Inferior parietal cortex (tissue), 1 donor: ENCODE measurements at regions not wholly inside any gene's neighbourhood (a gene's known extent, or its start where the extent isn't known, plus 50 kb on each side); places are given as distances from the start of the nearest gene placed in this dataset.

Experiments used
- DNase-seq: peaks from one replicate; pipeline ENCODE4 v3.0.0-alpha.2; 2016; ENCODE audit errors: extremely low spot score

DNA sequence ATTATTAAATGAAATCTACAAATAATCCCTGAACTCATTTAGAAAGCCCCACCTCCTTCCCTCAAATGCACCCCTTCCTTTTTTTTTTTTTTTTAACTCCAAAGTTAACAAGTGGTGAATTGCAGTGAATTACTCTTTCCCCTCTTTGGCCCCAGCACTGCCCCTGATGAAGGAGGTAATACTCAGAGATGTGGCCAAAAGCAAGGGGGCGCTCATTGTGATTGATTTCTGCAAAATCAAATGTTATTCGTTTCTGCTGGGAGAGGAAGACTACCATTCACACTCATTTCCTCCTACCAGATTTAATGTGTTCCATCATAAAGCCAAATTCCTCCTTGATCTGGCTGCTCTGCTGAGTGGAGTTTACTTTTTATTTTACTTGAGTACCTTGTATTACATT, 259.4 kb downstream of the GPD2 start:
- no peak for DNase-seq

DNA sequence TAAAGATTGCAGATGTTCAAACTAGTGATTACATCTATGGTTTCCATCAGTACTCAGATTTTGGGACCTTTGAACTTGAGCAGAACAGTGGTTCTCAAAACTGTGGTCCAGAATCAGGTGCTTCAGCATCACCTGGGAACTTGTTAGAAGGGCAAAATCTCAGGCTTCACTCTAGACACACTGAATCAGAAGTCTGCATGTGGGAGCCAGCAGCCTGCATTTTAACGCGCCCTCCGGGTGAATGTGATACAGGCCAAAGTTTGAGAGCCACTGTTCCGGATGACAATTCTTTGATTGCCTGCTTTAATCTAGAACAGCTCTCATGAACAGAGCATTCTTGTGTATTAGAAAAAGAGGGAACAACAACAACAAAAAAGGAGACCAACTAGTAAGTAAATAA, 261.7 kb downstream of the GPD2 start:
- no peak for DNase-seq

- DNase-seq = no peak
Observed at GRCh38 chr2:156700681-156701080, 264.5 kb downstream of the GPD2 start.

- DNase-seq = no peak
Observed at GRCh38 chr2:156702541-156702940, 266.4 kb downstream of the GPD2 start.

- no peak for DNase-seq
Observed at GRCh38 chr2:156703642-156704041, 267.5 kb downstream of the GPD2 start.

- no peak for DNase-seq
Observed at GRCh38 chr2:156704132-156704531, 268.0 kb downstream of the GPD2 start.

- no peak for DNase-seq
Observed at GRCh38 chr2:156704617-156705016, 268.4 kb downstream of the GPD2 start.

GRCh38 chr2:156706576-156706975, 270.4 kb downstream of the GPD2 start:
- DNase-seq = no peak

DNA sequence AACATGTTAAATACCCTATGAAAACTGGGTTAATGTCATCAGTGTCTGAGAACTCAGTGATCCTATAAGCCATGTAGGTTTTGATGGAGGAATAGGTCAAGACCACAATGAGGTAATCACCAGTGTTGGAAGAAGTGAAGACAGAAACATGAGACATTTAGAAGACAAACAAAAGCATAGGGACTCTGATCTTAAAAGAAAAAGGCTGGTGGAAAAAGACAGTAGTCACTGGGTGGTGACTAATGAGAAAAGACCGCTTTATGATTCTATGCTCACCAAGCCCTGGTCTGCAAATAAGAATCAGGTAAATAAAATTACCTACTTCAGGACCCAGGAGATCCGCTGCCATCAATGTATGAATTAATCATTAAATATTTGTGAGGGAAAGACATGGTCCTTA, 271.9 kb downstream of the GPD2 start:
- no peak for DNase-seq

GRCh38 chr2:156709091-156709490, 272.9 kb downstream of the GPD2 start:
- DNase-seq = no peak

DNA sequence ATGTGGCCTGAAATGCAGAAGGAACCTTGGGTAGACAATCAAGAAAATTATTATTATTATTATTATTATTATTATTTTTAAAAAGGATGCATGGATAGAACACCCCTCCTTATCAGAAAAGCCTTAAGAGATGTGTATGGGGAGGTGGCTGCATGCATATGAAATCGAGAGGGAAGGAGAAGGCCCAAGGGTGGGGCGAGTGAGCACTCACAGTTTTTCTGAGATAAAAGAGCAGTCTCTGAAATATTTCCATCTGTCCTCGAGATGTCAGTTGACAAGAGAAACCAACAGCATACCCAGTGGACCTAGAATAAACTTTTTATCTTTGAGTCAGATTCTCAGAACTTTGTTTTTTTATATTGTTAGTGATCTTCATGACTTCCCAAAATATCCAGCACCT, 282.9 kb downstream of the GPD2 start:
- DNase-seq = no peak

- no peak for DNase-seq
Observed at GRCh38 chr2:156727867-156728266, 291.7 kb downstream of the GPD2 start.

- no peak for DNase-seq
Observed at GRCh38 chr2:156728328-156728727, 292.1 kb downstream of the GPD2 start.

- no peak for DNase-seq
Observed at GRCh38 chr2:156731506-156731905, 295.3 kb downstream of the GPD2 start.

- no peak for DNase-seq
Observed at GRCh38 chr2:156736950-156737349, 300.8 kb downstream of the GPD2 start.

DNA sequence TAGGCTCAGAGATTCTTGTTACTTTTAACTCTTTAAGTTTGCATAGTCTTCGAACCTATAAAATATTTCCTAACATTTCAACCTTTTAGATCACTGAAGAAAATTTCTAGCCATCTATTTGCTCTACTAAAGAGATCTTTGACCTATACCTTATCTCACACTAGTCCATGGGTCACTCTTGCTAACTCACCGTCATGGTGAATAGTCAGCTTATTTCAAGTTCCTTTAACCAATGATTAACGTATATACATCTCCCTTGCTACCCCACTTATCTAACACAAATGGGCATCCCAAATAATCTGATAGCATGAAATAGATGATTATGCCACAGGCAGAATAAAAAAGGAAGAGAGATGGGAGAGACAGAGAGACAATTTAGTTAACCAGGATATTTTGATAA, 303.1 kb downstream of the GPD2 start:
- no peak for DNase-seq

- no peak for DNase-seq
Observed at GRCh38 chr2:156745619-156746018, 309.4 kb downstream of the GPD2 start.

- no peak for DNase-seq
Observed at GRCh38 chr2:156748221-156748620, 312.0 kb downstream of the GPD2 start.

DNA sequence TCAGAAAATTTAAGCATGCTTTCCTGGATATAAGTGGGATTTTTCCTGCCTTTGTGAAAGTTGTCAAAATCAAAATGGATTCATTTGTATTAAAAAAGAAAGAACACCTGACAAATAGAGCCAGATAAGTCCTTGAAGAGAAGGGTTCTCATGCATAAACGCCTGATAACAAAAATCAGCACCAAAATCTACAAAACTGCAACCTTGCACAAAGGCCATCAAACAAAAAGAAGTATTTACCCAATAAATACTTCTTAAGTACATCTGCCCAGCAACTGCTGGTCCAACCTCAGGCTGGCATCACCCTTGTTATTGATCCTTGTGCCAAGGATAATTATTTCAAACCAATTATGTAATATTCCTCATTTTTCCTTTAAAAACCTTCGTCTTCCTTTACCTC, 315.9 kb downstream of the GPD2 start:
- DNase-seq = no peak

DNA sequence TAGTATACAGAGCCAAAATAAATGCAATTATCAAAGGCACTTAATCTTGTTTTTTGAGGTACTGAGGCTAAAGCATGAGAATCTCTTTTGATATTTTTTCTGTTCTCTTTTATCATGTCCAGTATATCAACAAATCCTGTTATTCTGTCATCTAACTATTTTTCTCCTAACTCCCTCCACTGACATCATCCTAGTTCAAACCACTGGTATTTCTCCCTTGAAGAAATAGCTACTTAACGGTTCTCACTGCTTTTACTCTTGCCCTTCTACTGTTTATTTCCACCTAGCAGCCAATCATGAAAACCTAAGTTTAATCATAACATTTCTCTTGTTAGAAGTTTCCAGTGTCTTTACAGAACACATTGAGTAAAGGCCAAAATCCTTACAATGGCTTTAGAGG, 317.6 kb downstream of the GPD2 start:
- no peak for DNase-seq

DNA sequence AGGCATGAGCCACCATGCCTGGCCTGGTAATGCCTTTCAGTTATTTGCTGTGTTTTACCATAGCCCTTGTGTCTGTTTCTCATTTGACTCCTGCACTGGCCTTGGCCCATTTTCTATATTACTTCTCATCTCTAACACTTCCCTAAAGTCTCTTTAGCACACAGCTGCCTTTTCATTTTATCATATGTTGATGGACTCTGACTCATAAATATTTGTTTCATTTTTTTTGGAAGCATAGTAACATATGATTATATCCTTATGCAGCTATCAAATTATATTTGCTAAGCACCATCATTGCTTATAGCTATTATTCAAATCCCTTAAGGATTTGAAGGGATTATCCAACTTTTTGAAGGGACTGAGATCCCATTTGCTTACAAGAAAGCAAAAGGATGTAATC, 320.3 kb downstream of the GPD2 start:
- no peak for DNase-seq

DNA sequence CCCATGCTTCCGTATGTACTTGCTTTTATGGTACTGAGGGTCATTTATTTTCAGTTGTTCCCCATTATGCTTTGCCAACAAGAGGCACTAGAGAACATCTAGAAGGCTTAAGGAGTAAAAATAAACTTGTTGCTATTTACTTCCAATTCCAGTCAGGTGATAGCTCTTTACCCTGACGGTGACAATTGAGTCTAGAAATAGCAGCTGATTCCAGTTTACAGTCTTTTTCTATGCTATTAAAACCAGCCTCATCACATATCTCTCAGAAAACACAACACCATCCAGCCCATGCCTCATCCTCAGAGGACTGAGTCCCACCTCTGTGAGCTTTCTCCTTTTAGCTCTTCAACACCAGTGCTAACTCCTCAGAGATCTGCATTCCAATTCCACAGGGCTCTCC, 327.0 kb downstream of the GPD2 start:
- DNase-seq = no peak

- no peak for DNase-seq
Observed at GRCh38 chr2:156765043-156765442, 328.9 kb downstream of the GPD2 start.

GRCh38 chr2:156765450-156765849, 329.3 kb downstream of the GPD2 start:
- no peak for DNase-seq

DNA sequence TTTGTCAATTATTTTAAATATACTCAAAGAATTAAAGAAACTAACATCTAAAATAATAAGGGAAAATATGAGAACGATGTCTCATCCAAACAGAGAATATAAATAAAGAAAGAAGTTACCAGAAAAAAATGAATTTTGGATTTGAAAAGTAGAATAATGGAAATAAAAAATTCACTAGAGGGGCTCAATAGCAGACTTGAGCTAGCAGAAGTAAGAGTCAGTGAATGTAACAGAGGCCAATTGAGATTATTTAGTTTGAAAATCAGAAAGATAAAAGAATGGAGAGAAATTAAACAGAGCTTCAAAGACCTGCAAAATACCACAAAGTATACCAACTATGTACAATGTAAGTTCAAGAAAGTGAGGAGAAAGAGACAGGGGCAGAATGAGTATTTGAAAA, 333.6 kb downstream of the GPD2 start:
- DNase-seq = no peak
